GDM1 (cell line): ENCODE measurements at regions not wholly inside any gene's neighbourhood (a gene's known extent, or its start where the extent isn't known, plus 50 kb on each side); places are given as distances from the start of the nearest gene placed in this dataset.
"Not testable (repeated sequence)": the region's sequence is repeated elsewhere in the genome, so short reads cannot be mapped to it uniquely, and the experiment has no call there.

Source experiments
- DNase-seq: peaks from one replicate; lab custom pipeline; 2025; lab: John Stamatoyannopoulos, UW

DNA sequence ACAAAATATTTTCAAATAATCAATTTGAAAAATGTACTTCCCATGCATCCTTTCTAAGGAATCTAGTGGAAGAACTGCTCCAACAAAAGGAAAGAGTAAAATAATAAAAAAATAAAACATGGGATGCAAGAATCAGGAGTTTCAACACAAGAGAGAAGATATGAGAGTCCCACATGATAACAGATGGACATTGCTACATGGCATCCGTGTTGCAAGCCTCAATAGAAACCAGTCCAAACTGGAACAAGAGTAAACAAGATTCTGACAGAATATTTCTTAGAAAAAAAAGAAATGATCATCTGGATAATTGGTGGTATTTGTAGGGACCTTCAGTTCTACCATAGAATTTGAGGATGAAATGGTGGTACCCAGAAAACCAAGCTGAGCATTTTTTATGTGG, 186.8 kb downstream of the FRK start:
- no peak for DNase-seq

DNA sequence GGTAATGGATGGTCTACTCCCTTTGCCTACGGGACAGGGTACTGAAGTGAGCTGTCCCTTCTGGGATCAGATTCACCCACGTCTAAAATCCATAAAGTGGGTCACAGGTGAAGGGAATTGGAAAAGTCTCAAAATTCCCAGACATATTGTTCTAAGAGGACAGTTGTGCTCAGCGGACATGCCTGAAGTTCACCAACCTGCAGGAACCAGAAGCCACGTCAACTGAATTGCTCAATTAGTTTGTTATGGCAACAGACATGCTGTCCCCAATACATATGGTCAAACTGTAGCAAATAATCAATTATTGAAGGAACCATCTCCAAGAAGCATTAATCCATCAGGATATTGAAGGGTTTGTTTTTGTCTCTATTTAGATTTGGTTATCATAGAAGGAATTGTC, 190.2 kb downstream of the FRK start:
- no peak for DNase-seq

DNA sequence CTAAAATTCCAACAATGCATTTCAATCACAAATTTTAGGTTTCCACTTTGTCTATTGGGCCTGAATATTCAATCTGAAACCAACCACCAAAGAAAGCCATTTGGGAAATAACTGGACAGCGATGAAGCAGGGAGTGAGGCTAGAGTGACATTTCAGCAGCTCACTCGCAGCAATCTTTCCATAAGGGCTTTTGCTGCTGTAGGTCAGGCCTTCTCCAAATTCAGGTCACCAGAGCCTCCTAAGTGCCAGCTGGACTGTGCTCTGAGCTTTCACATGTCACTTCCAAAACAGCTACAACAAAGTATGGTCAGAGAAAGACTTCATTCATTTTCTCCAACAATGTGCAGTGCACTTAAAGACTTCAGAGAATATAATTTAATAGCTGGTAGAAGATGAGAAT, 194.8 kb downstream of the FRK start:
- no peak for DNase-seq

DNA sequence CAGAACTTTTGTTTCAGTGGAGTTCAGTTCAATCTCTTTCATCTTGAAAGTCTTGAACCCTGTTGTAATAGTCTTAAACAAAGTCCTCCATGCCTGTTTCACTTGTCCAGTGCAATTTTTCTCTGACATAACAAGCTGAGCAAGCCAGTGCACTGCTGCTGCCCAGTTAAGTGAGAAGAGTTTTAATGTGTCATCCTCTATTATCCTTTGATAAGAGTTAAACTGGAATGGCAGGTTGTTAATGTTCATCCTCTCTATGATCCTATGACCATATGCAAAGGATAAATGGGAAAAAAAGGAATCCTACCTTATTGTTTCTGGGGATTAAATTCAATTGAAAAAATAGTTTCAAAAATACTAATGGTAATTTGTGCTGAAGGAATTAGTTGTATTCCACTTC, 197.5 kb downstream of the FRK start:
- DNase-seq, result no peak

DNA sequence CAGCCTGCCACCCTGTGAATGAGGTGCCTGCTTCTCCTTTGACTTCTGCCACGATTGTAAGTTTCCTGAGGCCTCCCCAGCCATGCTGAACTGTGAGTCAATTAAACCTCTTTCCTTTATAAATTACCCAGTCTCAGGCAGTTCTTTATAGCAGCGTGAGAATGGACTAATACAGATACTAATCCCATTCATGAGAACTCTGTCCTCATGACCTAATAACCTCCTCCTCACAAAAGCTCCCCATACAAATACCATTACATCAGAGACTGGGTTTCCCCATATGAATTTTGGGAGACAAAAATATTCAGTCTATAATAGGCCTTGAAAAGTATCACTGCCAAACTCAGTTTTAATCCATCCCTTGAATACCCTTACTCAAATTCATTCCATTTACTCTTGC, 199.0 kb downstream of the FRK start:
- not testable (repeated sequence) for DNase-seq

DNA sequence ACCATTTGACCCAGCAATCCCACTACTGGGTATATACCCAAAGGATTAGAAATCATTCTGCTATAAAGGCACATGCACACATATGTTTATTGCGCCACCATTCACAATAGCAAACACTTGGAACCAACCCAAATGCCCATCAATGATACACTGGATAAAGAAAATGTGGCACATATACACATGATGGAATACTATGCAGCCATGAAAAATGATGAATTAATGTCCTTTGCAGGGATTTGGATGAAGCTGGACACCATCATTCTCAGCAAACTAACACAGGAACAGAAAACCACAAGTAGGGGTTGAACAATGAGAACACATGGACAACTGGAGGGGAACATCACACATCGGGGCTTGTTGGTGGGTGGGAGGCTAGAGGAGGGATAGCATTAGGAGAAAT, 201.1 kb downstream of the FRK start:
- DNase-seq, result not testable (repeated sequence)

DNA sequence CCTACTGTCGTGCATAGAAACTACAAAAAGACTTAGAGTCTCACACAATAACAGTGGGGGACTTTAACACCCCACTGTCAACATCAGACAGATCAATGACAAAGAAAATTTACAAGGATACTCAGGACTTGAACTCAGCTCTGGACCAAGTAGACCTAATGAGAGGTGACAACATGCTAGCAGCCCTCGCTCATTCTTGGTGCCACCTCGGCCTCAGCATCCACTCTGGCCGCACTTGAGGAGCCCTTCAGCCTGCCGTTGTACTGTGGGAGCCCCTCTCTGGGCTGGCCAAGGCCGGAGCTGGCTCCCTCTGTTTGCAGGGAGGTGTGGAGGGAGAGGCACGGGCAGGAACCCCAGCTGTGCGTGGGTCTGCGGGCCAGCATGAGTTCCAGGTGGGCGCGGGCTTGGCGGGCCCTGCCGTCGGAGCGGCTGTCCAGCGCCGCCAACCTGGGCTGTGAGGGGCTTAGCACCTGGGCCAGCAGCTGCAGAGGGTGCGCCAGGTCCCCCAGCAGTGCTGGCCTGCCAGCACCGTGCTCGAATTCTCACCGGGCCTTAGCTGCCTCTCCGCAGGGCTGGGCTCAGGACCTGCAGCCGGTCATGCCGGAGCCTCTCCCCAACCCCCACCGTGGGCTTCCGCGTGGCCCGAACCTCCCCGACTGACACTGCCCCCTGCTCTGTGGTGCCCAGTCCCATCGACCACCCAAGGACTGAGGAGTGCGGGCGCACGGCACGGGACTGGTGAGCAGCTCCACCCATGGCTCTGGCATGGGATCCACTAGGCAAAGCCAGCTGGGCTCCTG, 205.6 kb downstream of the FRK start:
- DNase-seq, result no peak

DNA sequence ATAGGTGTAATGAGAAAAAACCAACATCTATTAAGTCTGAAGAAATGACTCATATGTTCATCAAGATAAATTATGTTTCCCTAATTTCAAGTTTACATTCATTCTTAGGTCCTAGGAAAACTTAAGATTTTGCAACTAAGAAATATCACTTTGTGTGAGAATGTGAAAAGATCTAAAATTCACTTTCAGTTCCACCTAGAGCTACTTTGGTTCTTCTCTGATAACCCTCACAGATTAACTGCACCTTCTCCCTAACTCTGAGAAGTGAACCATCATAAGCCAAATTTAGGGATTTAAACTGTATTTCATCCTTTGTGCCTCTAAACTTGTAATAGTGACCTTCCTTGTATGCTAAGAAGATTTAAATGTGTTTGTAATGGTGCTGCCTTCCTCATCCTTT, 213.0 kb downstream of the FRK start:
- no peak for DNase-seq

DNA sequence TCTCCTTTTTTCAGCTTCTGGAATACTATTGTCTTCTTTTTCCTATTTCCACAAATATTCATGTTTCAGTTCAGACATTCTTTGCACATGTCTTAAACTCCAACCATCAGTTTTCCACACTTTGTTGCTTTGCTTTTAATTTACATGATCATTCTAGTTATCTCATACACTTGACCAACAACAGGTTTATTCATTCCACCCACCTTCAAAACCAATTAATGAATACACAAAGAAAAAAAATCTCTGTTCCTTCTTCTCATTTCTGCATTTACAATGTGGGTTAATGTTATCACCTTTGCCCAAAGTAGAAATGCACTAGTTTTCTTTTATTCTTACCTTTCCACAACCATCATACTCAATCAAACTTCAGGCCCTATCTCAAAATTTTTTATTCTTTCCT, 216.7 kb downstream of the FRK start:
- no peak for DNase-seq

DNA sequence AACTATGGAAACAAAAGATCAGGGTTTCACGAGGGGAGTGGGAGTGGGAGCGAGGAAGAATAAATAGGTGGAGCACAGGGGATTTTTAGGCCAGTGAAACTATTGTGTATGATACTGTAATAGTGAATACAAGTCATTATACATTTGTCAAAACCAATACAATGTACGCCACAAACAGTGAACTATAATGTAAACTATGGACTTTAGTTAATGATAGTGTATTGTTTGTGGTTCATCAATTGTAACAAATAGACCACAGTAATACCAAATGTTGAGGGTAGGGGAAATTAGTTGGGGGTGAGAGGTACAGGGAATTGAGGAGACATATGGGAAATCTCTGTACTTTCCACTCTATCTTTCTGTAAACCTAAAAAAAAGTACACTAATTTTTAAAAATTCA, 218.4 kb downstream of the FRK start:
- DNase-seq, result no peak

DNA sequence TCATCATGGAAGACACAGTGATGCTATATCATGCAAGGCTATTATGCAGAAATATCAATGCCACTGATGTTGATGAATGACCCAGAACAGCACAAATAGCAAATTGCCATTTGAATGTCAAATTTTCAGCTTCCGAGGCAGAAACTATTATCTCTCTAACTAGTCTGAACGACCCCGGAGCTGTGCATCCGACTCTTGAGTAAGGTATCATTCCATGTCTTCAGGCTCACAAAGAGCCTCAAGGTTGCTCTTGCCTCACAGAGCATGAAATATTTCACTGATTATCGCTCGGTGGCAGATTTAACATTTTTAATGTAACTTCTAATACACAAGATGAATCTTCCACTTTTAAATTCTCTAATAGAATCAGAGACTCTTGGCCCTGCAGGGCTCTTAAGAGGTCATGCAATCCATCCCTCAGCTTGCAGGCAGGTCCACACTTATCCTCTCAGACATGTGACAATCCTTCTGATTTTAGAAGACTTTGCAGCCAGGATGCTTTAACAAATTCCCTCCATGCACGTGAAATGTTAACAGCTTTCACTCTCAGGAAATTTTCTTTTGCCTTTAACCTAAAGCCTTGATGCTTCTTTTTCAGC, 221.0 kb downstream of the FRK start:
- DNase-seq, result no peak

DNA sequence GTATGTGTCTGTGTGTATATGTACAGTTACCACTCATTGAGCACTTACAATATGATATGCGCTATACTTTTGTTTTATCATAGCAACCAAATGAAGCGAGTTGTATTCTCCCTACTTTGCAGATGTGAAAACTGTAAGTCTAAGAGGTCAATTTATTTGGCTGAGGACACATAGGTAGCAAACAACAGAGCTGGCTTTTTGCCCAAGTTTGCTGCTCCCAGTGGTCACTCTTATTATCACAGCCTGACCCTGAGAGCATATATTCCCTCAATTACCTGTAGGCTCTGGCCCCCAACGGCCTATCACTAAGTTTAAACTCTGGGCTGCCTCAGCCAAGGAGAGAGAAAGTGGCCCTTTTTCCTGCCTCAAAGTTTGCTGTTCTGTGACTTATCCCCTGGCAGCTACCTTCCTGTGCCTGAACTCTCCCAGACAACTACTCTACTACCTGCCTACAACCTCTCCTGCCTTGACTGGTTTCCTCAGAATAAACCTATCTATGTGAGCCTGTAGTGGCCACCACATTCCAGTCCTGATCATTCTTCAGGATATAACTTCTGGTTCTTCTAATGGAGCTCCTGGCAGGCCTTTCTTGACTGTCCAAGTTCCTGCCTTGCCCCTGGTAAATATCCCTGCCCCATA, 221.8 kb downstream of the FRK start:
- no peak for DNase-seq

DNA sequence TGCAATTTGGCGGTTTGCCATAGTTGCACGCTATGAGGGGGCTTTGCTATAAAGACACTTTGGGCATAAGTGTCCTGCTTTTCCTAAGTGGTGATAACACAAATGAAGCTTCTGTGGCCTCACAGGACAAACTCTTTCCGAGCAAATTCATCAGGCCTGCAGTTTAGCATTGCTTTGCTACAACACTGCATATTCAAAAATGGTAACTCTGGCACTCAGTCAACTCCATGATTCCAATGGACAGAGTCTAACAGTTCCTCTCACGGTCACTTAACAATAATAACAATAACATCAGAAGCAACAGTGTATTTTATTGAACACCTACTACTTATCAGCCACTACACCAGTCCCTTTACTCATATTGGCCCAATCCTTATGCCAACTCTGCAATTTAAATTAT, 222.5 kb downstream of the FRK start:
- no peak for DNase-seq

DNA sequence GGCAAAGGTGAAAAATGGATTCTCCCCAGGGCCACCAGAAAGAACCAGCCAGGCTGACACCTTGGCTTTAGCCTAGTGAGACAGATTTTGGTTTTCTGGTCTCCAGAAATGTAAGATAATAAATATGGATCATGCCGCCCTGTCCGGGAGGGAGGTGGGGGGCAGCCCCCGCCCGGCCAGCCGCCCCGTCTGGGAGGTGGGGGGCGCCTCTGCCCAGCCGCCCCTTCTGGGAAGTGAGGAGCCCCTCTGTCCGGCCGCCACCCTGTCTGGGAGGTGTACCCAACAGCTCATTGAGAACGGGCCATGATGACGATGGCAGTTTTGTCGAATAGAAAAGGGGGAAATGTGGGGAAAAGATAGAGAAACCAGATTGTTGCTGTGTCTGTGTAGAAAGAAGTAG, 224.3 kb downstream of the FRK start:
- DNase-seq, result not testable (repeated sequence)

DNA sequence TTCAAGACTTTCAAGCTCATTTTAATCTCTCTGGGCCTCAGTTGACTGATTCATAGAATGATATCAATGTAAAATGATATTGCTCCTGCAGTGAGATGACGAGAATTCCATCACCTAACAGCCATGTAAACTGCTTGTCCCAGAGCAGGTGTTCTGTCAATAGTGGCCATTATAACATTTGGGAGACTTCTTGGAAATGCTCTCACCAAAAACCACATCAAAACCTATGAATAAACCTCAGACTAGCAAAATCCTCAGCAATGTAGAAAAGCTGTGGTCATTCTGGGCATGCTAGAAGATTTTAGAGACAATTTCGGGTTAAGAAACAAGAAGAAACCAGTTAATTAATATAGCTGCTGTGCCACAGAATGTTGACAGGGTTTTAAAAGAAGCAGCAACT, 225.4 kb downstream of the FRK start:
- DNase-seq, result no peak

DNA sequence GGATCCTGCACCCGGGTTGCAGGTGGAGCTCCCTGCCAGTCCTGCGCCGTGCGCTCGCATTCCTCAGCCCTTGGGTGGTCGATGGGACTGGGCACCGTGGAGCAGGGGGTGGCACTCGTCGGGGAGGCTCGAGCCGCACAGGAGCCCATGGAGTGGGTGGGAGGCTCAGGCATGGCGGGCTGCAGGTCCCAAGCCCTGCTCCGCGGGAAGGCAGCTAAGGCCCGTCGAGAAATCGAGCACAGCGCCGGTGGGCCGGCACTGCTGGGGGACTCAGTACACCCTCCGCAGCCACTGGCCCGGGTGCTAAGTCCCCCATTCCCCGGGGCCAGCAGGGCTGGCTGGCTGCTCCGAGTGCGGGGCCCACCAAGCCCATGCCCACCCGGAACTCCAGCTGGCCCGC, 226.1 kb downstream of the FRK start:
- not testable (repeated sequence) for DNase-seq

DNA sequence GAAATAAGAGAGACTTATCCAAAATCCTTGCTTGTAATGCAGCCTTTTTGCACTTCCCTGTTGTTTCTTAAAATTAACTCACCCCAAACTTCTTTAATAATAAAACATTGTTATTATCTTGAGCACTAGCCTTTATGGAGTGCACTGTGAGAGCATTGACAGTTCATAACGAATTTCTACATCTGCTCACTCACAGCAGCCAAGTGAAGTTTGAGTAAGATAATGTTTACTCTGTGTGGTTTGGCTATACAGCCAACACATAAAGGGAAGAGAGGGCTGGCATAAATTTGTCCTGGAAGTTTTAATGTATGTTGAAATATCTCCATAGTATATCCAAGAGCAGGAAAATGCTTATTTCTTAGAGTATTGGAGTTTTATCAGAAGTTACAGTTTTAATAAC, 227.9 kb downstream of the FRK start:
- DNase-seq, result no peak

DNA sequence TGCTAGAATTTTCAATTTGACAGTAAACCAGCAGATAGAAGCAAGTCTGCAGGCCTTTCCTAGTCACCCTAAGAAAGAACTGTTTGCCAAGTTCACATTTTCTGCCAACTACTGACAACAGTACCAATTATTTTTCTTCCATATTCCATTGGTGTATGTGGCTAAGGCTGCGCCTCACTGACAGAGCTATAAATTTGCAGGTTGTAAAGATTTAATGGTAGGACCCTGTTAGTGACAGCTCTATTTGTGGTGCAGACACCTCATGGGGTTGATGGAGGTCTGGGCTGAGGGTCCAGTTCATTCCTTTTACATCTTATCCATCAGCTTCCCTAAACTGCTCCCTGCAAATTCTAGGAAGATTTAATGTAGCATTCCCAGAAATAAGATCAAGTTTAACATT, 228.5 kb downstream of the FRK start:
- DNase-seq, result no peak

DNA sequence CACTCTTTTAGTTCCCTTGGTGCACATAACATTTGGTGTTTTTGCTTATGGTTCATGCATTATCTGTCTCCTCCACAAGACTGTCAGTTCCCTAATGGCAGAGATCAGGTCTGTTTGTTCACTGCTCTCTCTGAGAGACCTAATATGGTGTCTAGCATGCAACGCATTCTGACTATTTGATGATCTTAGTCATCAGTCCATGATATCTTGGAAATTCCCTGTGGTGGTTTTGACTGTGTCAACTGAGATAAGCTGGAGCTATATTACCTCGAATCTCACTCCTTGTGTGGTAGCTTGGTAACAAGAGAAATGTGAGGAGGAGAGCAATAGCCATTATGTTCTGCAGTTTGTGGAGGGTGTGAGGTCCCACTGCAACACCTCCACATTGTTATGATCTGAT, 229.8 kb downstream of the FRK start:
- DNase-seq, result no peak

DNA sequence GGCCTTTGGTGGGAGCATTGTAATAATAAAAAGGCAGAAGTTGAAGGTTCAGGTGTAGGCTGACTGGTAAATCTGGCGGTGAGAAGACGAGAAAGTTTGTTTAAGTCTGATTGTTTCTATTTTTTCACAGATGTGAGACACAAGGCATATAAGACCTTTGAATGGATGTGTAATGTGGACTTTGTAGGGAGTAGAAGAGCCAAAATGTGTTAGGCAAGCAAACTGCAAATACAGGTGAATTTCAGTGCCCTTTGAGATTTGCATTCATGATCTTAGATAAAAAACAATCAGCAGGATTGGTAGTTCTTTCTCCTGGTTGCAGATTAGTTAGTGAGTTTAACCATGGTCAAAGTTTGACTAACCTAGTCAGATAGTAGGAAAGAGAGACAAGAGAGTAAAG, 238.9 kb downstream of the FRK start:
- no peak for DNase-seq

DNA sequence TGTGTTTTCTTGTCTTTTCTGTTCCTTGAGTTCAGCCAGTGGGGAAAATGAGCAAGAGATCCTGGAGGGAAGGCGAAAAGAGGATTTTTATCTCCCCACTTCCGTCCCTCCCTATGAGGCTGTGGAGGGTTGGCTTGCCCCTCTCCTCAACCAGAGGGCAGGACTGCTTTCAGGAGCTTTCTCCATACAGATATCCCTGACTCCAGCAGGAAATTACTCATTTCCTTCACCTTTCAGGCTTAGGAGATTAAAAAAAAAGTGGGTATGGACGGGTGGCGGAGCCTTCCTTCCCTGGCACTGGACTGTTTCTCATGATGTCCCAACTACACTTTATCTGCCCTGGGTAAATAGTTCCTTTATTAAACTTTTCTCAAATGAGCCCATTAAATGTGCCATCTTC, 241.2 kb downstream of the FRK start:
- DNase-seq, result no peak

DNA sequence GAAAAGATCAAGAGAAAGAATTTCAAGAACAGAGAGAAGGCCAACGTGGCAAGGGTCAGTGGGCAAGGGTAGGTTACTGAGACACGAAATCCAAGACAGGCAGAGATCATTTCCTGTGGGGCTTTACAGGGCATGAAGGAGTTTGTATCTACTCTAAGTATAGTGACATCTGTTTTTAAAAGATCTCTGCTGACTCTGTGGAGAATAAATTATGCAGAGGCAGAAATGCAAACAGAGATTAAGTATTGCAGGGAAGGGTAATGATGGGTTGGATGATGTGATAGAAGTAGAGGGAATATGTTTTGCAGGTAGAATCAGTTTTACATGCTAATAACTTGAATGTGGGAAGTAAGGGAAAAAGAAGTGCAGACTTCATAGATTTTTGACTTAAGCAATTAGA, 243.5 kb downstream of the FRK start:
- no peak for DNase-seq

DNA sequence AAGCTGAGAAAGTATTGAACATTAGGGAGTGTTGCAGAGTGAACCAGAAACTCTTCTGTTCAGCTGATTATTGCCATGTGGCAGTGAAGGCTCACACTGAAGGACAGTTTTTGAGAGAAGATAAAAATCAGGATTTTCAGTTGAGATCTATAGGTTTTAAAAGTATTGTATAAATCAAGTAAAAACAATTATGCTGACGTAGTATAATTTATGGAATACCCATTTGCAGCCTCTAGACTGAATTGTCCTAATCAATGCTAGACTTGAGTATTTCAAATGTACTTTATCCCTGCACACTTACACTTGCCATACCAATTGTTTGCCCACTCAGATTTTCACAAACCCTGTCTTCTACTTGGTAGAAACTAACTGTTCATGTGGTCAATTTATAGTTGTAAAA, 245.8 kb downstream of the FRK start:
- no peak for DNase-seq

DNA sequence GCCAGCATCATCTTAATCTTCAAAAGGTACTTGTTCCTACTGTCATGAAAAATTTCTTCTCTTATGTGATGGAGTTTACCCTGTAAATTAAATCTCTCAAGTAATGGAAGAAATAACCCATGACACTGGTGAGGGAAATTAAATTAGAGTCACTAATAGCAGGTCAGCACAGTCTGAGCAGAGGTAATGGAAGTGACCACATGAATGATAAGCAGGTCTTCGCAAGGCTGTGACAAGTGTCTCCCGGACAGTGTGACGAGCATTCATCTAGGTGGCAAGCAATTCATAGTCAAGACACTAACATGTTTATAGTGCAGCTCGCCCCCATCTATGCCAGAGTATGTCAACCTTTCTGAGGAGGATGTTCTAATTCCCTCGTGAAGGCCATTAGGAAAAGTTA, 249.2 kb downstream of the FRK start:
- DNase-seq, result no peak
